ENCODE measurements at regions not wholly inside any gene's neighbourhood (a gene's known extent, or its start where the extent isn't known, plus 50 kb on each side); places are given as distances from the start of the nearest gene placed in this dataset.

DNA sequence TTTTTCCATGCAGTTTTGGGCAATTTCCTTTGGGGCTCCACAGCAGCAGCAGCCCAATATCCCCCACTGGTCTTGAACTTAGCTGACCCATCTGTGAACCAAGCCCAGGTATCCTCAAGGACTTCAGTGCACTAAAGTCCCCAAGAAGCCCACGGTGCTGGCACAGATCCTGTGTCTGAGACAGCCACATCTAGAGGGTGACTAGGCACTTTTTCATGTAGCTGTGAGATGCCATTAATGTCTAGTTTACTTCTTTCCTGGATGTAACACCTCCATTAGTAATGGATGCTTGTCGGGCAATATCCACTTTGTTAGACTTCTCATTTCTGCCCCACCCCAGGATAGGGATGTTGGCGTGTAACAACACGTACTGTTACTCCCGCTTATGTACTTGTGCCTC is 117.9 kb downstream of the GPCPD1 start:
- H3K4me3 ChIP-seq (replicated peaks in 1 of 4; ENCODE audit: control extremely low read depth in 1 of 4, insufficient read depth in 1 of 4, low read depth in 3 of 4, low read length in 4 of 4): no peak overlapping the region
- H2AFZ ChIP-seq (ENCODE audit: low read length): no peak overlapping the region
- H3K9ac ChIP-seq (ENCODE audit: insufficient read depth, low read length): no peak overlapping the region
- H3K4me1 ChIP-seq (ENCODE audit: control insufficient read depth, extremely low read depth, insufficient read depth, low read length): no peaks in the 10 kb centered on the region
- H3K27me3 ChIP-seq (ENCODE audit: control insufficient read depth, insufficient read depth, low read length): peaks cover 7% of the 10 kb centered on the region
- DNase-seq (ENCODE audit: low read depth in 2 of 2): no peak
- no peak overlapping the region for H3K27ac ChIP-seq (ENCODE audit: insufficient read depth, low read length)
- H3K9me3 ChIP-seq (ENCODE audit: control insufficient read depth, insufficient read depth, low read depth, low read length): no peaks in the 10 kb centered on the region
- H3K4me2 ChIP-seq (ENCODE audit: extremely low read depth, insufficient read depth, low read length): no peak overlapping the region
- no peaks in the 10 kb centered on the region for H3K79me2 ChIP-seq (ENCODE audit: control insufficient read depth, insufficient read depth, low read length)
- no peaks in the 10 kb centered on the region for H3K36me3 ChIP-seq (ENCODE audit: control insufficient read depth, insufficient read depth, low read length)
- TF ChIP-seq, protein P1, sequence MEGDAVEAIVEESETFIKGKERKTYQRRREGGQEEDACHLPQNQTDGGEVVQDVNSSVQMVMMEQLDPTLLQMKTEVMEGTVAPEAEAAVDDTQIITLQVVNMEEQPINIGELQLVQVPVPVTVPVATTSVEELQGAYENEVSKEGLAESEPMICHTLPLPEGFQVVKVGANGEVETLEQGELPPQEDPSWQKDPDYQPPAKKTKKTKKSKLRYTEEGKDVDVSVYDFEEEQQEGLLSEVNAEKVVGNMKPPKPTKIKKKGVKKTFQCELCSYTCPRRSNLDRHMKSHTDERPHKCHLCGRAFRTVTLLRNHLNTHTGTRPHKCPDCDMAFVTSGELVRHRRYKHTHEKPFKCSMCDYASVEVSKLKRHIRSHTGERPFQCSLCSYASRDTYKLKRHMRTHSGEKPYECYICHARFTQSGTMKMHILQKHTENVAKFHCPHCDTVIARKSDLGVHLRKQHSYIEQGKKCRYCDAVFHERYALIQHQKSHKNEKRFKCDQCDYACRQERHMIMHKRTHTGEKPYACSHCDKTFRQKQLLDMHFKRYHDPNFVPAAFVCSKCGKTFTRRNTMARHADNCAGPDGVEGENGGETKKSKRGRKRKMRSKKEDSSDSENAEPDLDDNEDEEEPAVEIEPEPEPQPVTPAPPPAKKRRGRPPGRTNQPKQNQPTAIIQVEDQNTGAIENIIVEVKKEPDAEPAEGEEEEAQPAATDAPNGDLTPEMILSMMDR (conservative IDR thresholded peaks at IDR 0.05 in 1 of 2, IDR thresholded peaks at IDR 0.05 in 1 of 2; ENCODE audit: low read depth in 1 of 2, low read length in 2 of 2): no peak
- TF ChIP-seq EZH2 (IDR thresholded peaks at IDR 0.05; ENCODE audit: low read length, missing control alignments): no peak
- H4K20me1 ChIP-seq (ENCODE audit: control insufficient read depth, extremely low read depth, insufficient read depth, low read length): no peaks in the 10 kb centered on the region

DNA sequence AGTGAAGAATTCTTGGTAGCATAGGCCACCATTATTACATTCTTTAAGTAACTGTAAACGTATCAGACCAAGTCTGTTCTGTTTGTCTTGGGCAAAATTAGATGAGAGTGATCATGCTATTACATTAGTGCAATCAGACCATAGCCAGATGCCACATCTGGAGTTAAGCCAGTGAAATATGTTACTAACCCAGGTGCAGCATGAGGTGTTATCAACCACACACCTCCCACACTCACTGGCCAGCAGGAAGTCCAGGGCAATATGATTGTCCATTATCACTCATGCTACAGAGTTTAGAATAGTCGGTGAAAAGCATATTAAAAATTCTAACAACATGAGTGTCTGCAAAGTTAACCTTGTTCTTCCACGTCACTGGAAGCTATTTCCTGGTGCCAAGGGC is 119.4 kb downstream of the GPCPD1 start:
- Histone ChIP-seq H3K9me3 (ENCODE audit: control insufficient read depth, insufficient read depth, low read depth, low read length) (no peaks in the 10 kb centered on the region), H3K27ac (ENCODE audit: insufficient read depth, low read length) (no peak overlapping the region)

DNA sequence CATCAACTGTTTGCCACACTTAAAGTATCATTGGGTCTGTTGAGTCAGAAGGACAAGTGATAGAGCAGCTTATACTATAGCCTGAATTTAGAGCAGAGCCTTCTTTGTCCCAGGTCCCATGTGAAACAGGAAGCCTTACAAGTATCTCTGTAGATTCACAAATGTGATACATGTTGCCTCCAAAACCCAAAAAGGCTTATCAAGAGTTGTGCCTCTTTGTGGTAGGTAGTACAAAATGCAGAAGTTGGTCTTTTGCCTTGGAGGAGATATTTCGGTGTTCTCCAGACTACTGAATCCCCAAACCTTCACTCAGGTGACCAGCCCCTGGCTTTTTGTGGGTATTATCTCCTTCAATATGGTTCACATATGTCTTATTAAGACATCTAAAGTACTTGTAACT is 121.2 kb downstream of the GPCPD1 start:
- no peak for DNase-seq (ENCODE audit: low read depth in 2 of 2)
- Histone ChIP-seq H3K9ac (ENCODE audit: insufficient read depth, low read length) (no peak overlapping the region), H3K4me1 (ENCODE audit: control insufficient read depth, extremely low read depth, insufficient read depth, low read length) (no peaks in the 10 kb centered on the region), H4K20me1 (ENCODE audit: control insufficient read depth, extremely low read depth, insufficient read depth, low read length) (no peaks in the 10 kb centered on the region), H3K27me3 (ENCODE audit: control insufficient read depth, insufficient read depth, low read length) (peaks cover 7% of the 10 kb centered on the region), H3K4me3 (replicated peaks in 1 of 4; ENCODE audit: control extremely low read depth in 1 of 4, insufficient read depth in 1 of 4, low read depth in 3 of 4, low read length in 4 of 4) (no peak overlapping the region), H3K27ac (ENCODE audit: insufficient read depth, low read length) (no peak overlapping the region), H2AFZ (ENCODE audit: low read length) (no peak overlapping the region), H3K36me3 (ENCODE audit: control insufficient read depth, insufficient read depth, low read length) (no peaks in the 10 kb centered on the region), H3K4me2 (ENCODE audit: extremely low read depth, insufficient read depth, low read length) (no peak overlapping the region), H3K9me3 (ENCODE audit: control insufficient read depth, insufficient read depth, low read depth, low read length) (no peaks in the 10 kb centered on the region), H3K79me2 (ENCODE audit: control insufficient read depth, insufficient read depth, low read length) (no peaks in the 10 kb centered on the region)
- TF ChIP-seq, protein P1 (conservative IDR thresholded peaks at IDR 0.05 in 1 of 2, IDR thresholded peaks at IDR 0.05 in 1 of 2; ENCODE audit: low read depth in 1 of 2, low read length in 2 of 2): no peak
- TF ChIP-seq EZH2 (IDR thresholded peaks at IDR 0.05; ENCODE audit: low read length, missing control alignments): no peak

More for the DNA sequence above, 119.4 kb downstream of the GPCPD1 start:
- TF ChIP-seq EZH2 (IDR thresholded peaks at IDR 0.05; ENCODE audit: low read length, missing control alignments): no peak
- TF ChIP-seq, protein P1 (conservative IDR thresholded peaks at IDR 0.05 in 1 of 2, IDR thresholded peaks at IDR 0.05 in 1 of 2; ENCODE audit: low read depth in 1 of 2, low read length in 2 of 2): no peak
- H3K4me3 ChIP-seq (replicated peaks in 1 of 4; ENCODE audit: control extremely low read depth in 1 of 4, insufficient read depth in 1 of 4, low read depth in 3 of 4, low read length in 4 of 4): no peak overlapping the region
- no peak for DNase-seq (ENCODE audit: low read depth in 2 of 2)
- no peaks in the 10 kb centered on the region for H3K79me2 ChIP-seq (ENCODE audit: control insufficient read depth, insufficient read depth, low read length)
- peaks cover 7% of the 10 kb centered on the region for H3K27me3 ChIP-seq (ENCODE audit: control insufficient read depth, insufficient read depth, low read length)
- H3K4me2 ChIP-seq (ENCODE audit: extremely low read depth, insufficient read depth, low read length): no peak overlapping the region
- no peaks in the 10 kb centered on the region for H3K36me3 ChIP-seq (ENCODE audit: control insufficient read depth, insufficient read depth, low read length)
- no peak overlapping the region for H3K9ac ChIP-seq (ENCODE audit: insufficient read depth, low read length)
- no peaks in the 10 kb centered on the region for H4K20me1 ChIP-seq (ENCODE audit: control insufficient read depth, extremely low read depth, insufficient read depth, low read length)
- H3K4me1 ChIP-seq (ENCODE audit: control insufficient read depth, extremely low read depth, insufficient read depth, low read length): no peaks in the 10 kb centered on the region
- H2AFZ ChIP-seq (ENCODE audit: low read length): no peak overlapping the region
